ENCODE measurements at regions not wholly inside any gene's neighbourhood (a gene's known extent, or its start where the extent isn't known, plus 50 kb on each side); places are given as distances from the start of the nearest gene placed in this dataset.

DNA sequence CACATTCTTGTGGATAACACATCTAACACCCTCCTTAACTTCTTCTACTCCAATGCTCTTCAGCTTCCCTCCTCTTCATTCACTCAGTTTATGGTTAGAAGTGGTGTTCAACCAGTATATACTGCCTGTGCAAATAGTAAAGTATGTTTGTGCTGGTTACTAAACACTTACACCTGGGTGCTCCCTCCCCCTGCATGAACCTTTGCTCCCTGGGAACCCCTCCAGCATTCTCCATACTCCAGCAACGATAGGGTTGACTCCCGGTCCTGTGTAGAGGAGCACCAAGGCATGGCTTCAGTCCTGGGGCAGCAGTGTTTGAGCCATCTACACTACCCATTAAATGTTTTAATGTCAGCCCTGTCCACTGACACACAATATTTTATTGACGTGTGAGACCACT, 407.5 kb upstream of the DPH6 start:
- TF ChIP-seq POLR2AphosphoS5 (IDR thresholded peaks at IDR 0.05) (no peak), EP300 (IDR thresholded peaks at IDR 0.05) (no peak)
- TF ChIP-seq, protein P1, sequence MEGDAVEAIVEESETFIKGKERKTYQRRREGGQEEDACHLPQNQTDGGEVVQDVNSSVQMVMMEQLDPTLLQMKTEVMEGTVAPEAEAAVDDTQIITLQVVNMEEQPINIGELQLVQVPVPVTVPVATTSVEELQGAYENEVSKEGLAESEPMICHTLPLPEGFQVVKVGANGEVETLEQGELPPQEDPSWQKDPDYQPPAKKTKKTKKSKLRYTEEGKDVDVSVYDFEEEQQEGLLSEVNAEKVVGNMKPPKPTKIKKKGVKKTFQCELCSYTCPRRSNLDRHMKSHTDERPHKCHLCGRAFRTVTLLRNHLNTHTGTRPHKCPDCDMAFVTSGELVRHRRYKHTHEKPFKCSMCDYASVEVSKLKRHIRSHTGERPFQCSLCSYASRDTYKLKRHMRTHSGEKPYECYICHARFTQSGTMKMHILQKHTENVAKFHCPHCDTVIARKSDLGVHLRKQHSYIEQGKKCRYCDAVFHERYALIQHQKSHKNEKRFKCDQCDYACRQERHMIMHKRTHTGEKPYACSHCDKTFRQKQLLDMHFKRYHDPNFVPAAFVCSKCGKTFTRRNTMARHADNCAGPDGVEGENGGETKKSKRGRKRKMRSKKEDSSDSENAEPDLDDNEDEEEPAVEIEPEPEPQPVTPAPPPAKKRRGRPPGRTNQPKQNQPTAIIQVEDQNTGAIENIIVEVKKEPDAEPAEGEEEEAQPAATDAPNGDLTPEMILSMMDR (IDR thresholded peaks at IDR 0.05): no peak

All from gastroesophageal sphincter (tissue), 3 donors.